HG02763 (cell line): ENCODE measurements at regions not wholly inside any gene's neighbourhood (a gene's known extent, or its start where the extent isn't known, plus 50 kb on each side); places are given as distances from the start of the nearest gene placed in this dataset.
A peak's percentile ranks its signal among the peaks of the same experiment; 100 is the strongest.
"Not testable (repeated sequence)": the region's sequence is repeated elsewhere in the genome, so short reads cannot be mapped to it uniquely, and the experiment has no call there.

Experiments
- ATAC-seq: cut with Tn5 transposase; IDR thresholded peaks from one replicate; pipeline ENCODE4 v1.9.1; 2021; ENCODE audit warnings: mild to moderate bottlenecking, moderate library complexity; ENCODE audit not compliant: unreplicated experiment

GRCh38 chr9:42656789-42657188 lies 473.3 kb downstream of the SPATA31A6 start:
- ATAC-seq = not testable (repeated sequence)

GRCh38 chr9:42657496-42657895 lies 474.0 kb downstream of the SPATA31A6 start:
- not testable (repeated sequence) for ATAC-seq

- not testable (repeated sequence) for ATAC-seq
Measured at GRCh38 chr9:42697146-42697545, 513.7 kb downstream of the SPATA31A6 start.

- ATAC-seq = not testable (repeated sequence)
Measured at GRCh38 chr9:42702890-42703289, 519.4 kb downstream of the SPATA31A6 start.

GRCh38 chr9:42724841-42725835 lies 541.7 kb downstream of the SPATA31A6 start:
- ATAC-seq = not testable (repeated sequence)

GRCh38 chr9:42743030-42743814 lies 559.8 kb downstream of the SPATA31A6 start:
- not testable (repeated sequence) for ATAC-seq

GRCh38 chr9:42757251-42757650 lies 573.8 kb downstream of the SPATA31A6 start:
- ATAC-seq = not testable (repeated sequence)

GRCh38 chr9:42759320-42759719 lies 575.9 kb downstream of the SPATA31A6 start:
- not testable (repeated sequence) for ATAC-seq

- not testable (repeated sequence) for ATAC-seq
Measured at GRCh38 chr9:42782201-42782600, 598.7 kb downstream of the SPATA31A6 start.

GRCh38 chr9:42792725-42793124 lies 609.3 kb downstream of the SPATA31A6 start:
- not testable (repeated sequence) for ATAC-seq

- ATAC-seq = peak; percentile 77
Measured at GRCh38 chr9:42798571-42798970, 615.1 kb downstream of the SPATA31A6 start.

- ATAC-seq = not testable (repeated sequence)
Measured at GRCh38 chr9:42802716-42803115, 619.3 kb downstream of the SPATA31A6 start.

GRCh38 chr9:42806674-42807073 lies 623.2 kb downstream of the SPATA31A6 start:
- not testable (repeated sequence) for ATAC-seq

- not testable (repeated sequence) for ATAC-seq
Measured at GRCh38 chr9:42821468-42821867, 638.0 kb downstream of the SPATA31A6 start.

- ATAC-seq = not testable (repeated sequence)
Measured at GRCh38 chr9:42848156-42848555, 664.7 kb downstream of the SPATA31A6 start.

GRCh38 chr9:42850896-42851693 lies 667.6 kb downstream of the SPATA31A6 start:
- ATAC-seq = not testable (repeated sequence)

- not testable (repeated sequence) for ATAC-seq
Measured at GRCh38 chr9:42851701-42852100, 668.2 kb downstream of the SPATA31A6 start.

- peak; percentile 89 for ATAC-seq
Measured at GRCh38 chr9:42852133-42852930, 668.9 kb downstream of the SPATA31A6 start.

GRCh38 chr9:42860133-42860532 lies 676.7 kb downstream of the SPATA31A6 start:
- not testable (repeated sequence) for ATAC-seq

GRCh38 chr9:42862465-42862864 lies 679.0 kb downstream of the SPATA31A6 start:
- ATAC-seq = not testable (repeated sequence)
